Activated naive CD8-positive, alpha-beta T cell (primary cell): ENCODE measurements at regions not wholly inside any gene's neighbourhood (a gene's known extent, or its start where the extent isn't known, plus 50 kb on each side); places are given as distances from the start of the nearest gene placed in this dataset.
"Not testable (repeated sequence)": the region's sequence is repeated elsewhere in the genome, so short reads cannot be mapped to it uniquely, and the experiment has no call there.

Source experiments
- H3K27ac Mint-ChIP-seq: one replicate; pipeline ENCODE4 v1.8.0; 2021; ENCODE audit warnings: mixed read lengths
- H3K27me3 Mint-ChIP-seq: one replicate; pipeline ENCODE4 v1.8.0; 2021; ENCODE audit warnings: mixed read lengths
- H3K36me3 Mint-ChIP-seq: one replicate; pipeline ENCODE4 v1.8.0; 2021; ENCODE audit warnings: mixed read lengths
- H3K4me1 Mint-ChIP-seq: one replicate; pipeline ENCODE4 v1.8.0; 2021; ENCODE audit warnings: low read depth, mixed read lengths
- H3K4me3 Mint-ChIP-seq: one replicate; pipeline ENCODE4 v1.8.0; 2021; ENCODE audit warnings: mild to moderate bottlenecking, mixed read lengths
- H3K9me3 Mint-ChIP-seq: one replicate; pipeline ENCODE4 v1.8.0; 2021; ENCODE audit warnings: low read depth, mixed read lengths

- Mint-ChIP-seq H3K9me3 (no peaks in the 10 kb centered on the region), H3K4me1 (no peaks in the 10 kb centered on the region), H3K4me3 (no peak overlapping the region), H3K27me3 (peaks cover 11% of the 10 kb centered on the region), H3K27ac (no peak overlapping the region), H3K36me3 (no peaks in the 10 kb centered on the region)
These were observed 266.1 kb upstream of the POGK start for GRCh38 chr1:166573199-166573598.

- Mint-ChIP-seq H3K27ac (no peak overlapping the region), H3K36me3 (no peaks in the 10 kb centered on the region), H3K27me3 (peaks cover 16% of the 10 kb centered on the region), H3K4me3 (no peak overlapping the region), H3K4me1 (no peaks in the 10 kb centered on the region), H3K9me3 (no peaks in the 10 kb centered on the region)
These were observed 259.4 kb upstream of the POGK start for GRCh38 chr1:166579557-166580501.

GRCh38 chr1:166588741-166589140, 250.5 kb upstream of the POGK start:
- Mint-ChIP-seq H3K36me3 (no peaks in the 10 kb centered on the region), H3K4me1 (no peaks in the 10 kb centered on the region), H3K4me3 (no peak overlapping the region), H3K27me3 (peaks cover 8% of the 10 kb centered on the region), H3K27ac (no peak overlapping the region), H3K9me3 (no peaks in the 10 kb centered on the region)

GRCh38 chr1:166590161-166590560, 249.1 kb upstream of the POGK start:
- peaks cover 11% of the 10 kb centered on the region for H3K27me3 Mint-ChIP-seq
- H3K4me1 Mint-ChIP-seq = no peaks in the 10 kb centered on the region
- no peak overlapping the region for H3K4me3 Mint-ChIP-seq
- H3K27ac Mint-ChIP-seq = no peak overlapping the region
- H3K9me3 Mint-ChIP-seq = no peaks in the 10 kb centered on the region
- H3K36me3 Mint-ChIP-seq = no peaks in the 10 kb centered on the region

GRCh38 chr1:166594646-166595045, 244.6 kb upstream of the POGK start:
- Mint-ChIP-seq H3K27ac (no peak overlapping the region), H3K4me1 (no peaks in the 10 kb centered on the region), H3K4me3 (no peak overlapping the region), H3K9me3 (no peaks in the 10 kb centered on the region), H3K36me3 (no peaks in the 10 kb centered on the region), H3K27me3 (peaks cover 11% of the 10 kb centered on the region)

GRCh38 chr1:166597516-166597915, 241.8 kb upstream of the POGK start:
- Mint-ChIP-seq H3K27ac (no peak overlapping the region), H3K9me3 (no peaks in the 10 kb centered on the region), H3K4me1 (no peaks in the 10 kb centered on the region), H3K27me3 (peaks cover 13% of the 10 kb centered on the region), H3K36me3 (no peaks in the 10 kb centered on the region), H3K4me3 (no peak overlapping the region)

GRCh38 chr1:166600574-166600973, 238.7 kb upstream of the POGK start:
- Mint-ChIP-seq H3K27me3 (peaks cover 2% of the 10 kb centered on the region), H3K36me3 (no peaks in the 10 kb centered on the region), H3K4me1 (no peaks in the 10 kb centered on the region), H3K9me3 (no peaks in the 10 kb centered on the region), H3K4me3 (no peak overlapping the region), H3K27ac (no peak overlapping the region)

GRCh38 chr1:166601650-166602278, 237.5 kb upstream of the POGK start:
- Mint-ChIP-seq H3K27ac (no peak overlapping the region), H3K9me3 (no peaks in the 10 kb centered on the region), H3K27me3 (peaks cover 2% of the 10 kb centered on the region), H3K36me3 (no peaks in the 10 kb centered on the region), H3K4me1 (no peaks in the 10 kb centered on the region), H3K4me3 (no peak overlapping the region)

GRCh38 chr1:166602801-166603200, 236.5 kb upstream of the POGK start:
- H3K27me3 Mint-ChIP-seq, H3K4me1 Mint-ChIP-seq, H3K9me3 Mint-ChIP-seq, H3K36me3 Mint-ChIP-seq, H3K4me3 Mint-ChIP-seq, H3K27ac Mint-ChIP-seq: not testable (repeated sequence)

GRCh38 chr1:166603296-166603695, 236.0 kb upstream of the POGK start:
- no peak overlapping the region for H3K27ac Mint-ChIP-seq
- no peaks in the 10 kb centered on the region for H3K36me3 Mint-ChIP-seq
- H3K4me1 Mint-ChIP-seq = no peaks in the 10 kb centered on the region
- H3K9me3 Mint-ChIP-seq = no peaks in the 10 kb centered on the region
- peaks cover 2% of the 10 kb centered on the region for H3K27me3 Mint-ChIP-seq
- no peak overlapping the region for H3K4me3 Mint-ChIP-seq

GRCh38 chr1:166605137-166605536, 234.1 kb upstream of the POGK start:
- no peak overlapping the region for H3K4me3 Mint-ChIP-seq
- H3K27me3 Mint-ChIP-seq = no peaks in the 10 kb centered on the region
- no peaks in the 10 kb centered on the region for H3K36me3 Mint-ChIP-seq
- H3K27ac Mint-ChIP-seq = no peak overlapping the region
- H3K4me1 Mint-ChIP-seq = no peaks in the 10 kb centered on the region
- no peaks in the 10 kb centered on the region for H3K9me3 Mint-ChIP-seq

- H3K27ac Mint-ChIP-seq = no peak overlapping the region
- no peaks in the 10 kb centered on the region for H3K4me1 Mint-ChIP-seq
- H3K9me3 Mint-ChIP-seq = no peaks in the 10 kb centered on the region
- no peak overlapping the region for H3K4me3 Mint-ChIP-seq
- H3K27me3 Mint-ChIP-seq = no peaks in the 10 kb centered on the region
- H3K36me3 Mint-ChIP-seq = no peaks in the 10 kb centered on the region
These were observed 226.4 kb upstream of the POGK start for GRCh38 chr1:166612886-166613285.

GRCh38 chr1:166616206-166616605, 223.1 kb upstream of the POGK start:
- Mint-ChIP-seq H3K36me3 (no peaks in the 10 kb centered on the region), H3K9me3 (no peaks in the 10 kb centered on the region), H3K4me3 (no peak overlapping the region), H3K4me1 (no peaks in the 10 kb centered on the region), H3K27ac (no peak overlapping the region), H3K27me3 (peaks cover 9% of the 10 kb centered on the region)

- no peak overlapping the region for H3K4me3 Mint-ChIP-seq
- peaks cover 9% of the 10 kb centered on the region for H3K27me3 Mint-ChIP-seq
- H3K9me3 Mint-ChIP-seq = no peaks in the 10 kb centered on the region
- no peaks in the 10 kb centered on the region for H3K4me1 Mint-ChIP-seq
- H3K27ac Mint-ChIP-seq = no peak overlapping the region
- H3K36me3 Mint-ChIP-seq = no peaks in the 10 kb centered on the region
These were observed 212.6 kb upstream of the POGK start for GRCh38 chr1:166626711-166627110.

- Mint-ChIP-seq H3K4me1 (no peaks in the 10 kb centered on the region), H3K36me3 (no peaks in the 10 kb centered on the region), H3K9me3 (no peaks in the 10 kb centered on the region), H3K27ac (no peak overlapping the region), H3K4me3 (no peak overlapping the region), H3K27me3 (peaks cover 5% of the 10 kb centered on the region)
These were observed 211.7 kb upstream of the POGK start for GRCh38 chr1:166627558-166627957.
